ENCODE measurements at regions not wholly inside any gene's neighbourhood (a gene's known extent, or its start where the extent isn't known, plus 50 kb on each side); places are given as distances from the start of the nearest gene placed in this dataset.
"Not testable (repeated sequence)": the region's sequence is repeated elsewhere in the genome, so short reads cannot be mapped to it uniquely, and the experiment has no call there.

DNA sequence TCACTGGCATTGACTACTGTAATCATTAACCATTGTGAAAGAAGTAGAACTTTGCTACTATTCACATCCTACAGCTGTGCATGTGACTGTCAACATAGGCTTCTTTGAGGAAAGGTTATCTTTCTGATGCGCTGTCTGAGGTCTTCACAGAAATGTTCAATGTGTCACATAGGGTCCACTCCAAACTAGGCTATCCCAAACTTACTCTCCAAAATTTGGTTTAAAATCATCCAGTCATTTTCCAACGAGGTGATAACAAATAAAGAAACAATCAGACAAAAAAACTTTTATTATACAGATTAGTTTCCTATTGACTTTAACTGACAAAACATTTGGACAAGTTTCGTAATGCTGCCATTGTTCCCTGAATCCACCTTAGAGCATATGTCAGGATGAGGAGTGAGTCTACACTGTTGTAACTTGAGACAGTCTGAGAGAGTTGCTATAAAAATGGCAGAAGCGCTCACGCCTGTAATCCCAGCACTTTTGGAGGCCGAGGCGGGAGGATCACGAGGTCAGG, 511.6 kb downstream of the PLOD2 start:
- Histone ChIP-seq H3K27ac (ENCODE audit: low read depth in 1 of 3, low read length in 2 of 3) (no peak overlapping the region), H3K4me1 (ENCODE audit: control insufficient read depth in 3 of 3, insufficient read depth in 2 of 3, low read depth in 1 of 3, low read length in 2 of 3) (no peaks in the 10 kb centered on the region), H3K9me3 (ENCODE audit: control insufficient read depth in 2 of 2, insufficient read depth in 1 of 2, low read depth in 1 of 2, low read length in 1 of 2) (peaks cover 0 to 8% of the 10 kb centered on the region in 2 donors), H3K4me3 (ENCODE audit: low read depth in 1 of 3, low read length in 3 of 3) (no peak overlapping the region), H3K27me3 (ENCODE audit: control insufficient read depth in 3 of 3, insufficient read depth in 3 of 3, low read length in 3 of 3) (no peaks in the 10 kb centered on the region), H3K36me3 (ENCODE audit: control insufficient read depth in 3 of 3, insufficient read depth in 2 of 3, low read depth in 1 of 3, low read length in 3 of 3) (no peaks in the 10 kb centered on the region)
- DNase-seq (peak in 1 of 2 donors; percentile 57), FAIRE-seq (no peak)
- 73 to 85% (median 79%) methylated on average over 8 of the region's 8 CpGs for WGBS, 3 donors

DNA sequence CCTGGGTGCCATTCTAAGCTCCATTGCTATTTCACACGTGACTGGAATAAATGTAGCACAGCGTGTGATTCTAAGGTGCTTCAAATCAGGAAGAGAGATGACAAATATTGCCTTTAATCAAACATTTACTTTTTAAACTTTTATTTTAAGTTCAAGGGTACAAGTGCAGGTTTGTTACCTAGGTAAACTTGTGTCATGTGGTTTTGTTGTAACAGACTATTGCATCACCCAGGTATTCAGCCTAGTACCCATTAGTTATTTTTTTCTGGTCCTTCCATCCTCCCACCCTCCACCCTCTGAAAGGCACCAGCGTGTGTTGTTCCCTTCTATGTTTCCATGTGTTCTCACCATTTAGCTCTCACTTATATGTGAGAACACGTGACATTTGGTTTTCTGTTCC, 510.8 kb downstream of the PLOD2 start:
- H3K4me1 ChIP-seq (ENCODE audit: control insufficient read depth in 3 of 3, insufficient read depth in 2 of 3, low read depth in 1 of 3, low read length in 2 of 3): no peaks in the 10 kb centered on the region
- no peaks in the 10 kb centered on the region for H3K27me3 ChIP-seq (ENCODE audit: control insufficient read depth in 3 of 3, insufficient read depth in 3 of 3, low read length in 3 of 3)
- H3K27ac ChIP-seq (ENCODE audit: low read depth in 1 of 3, low read length in 2 of 3): no peak overlapping the region
- no peak for FAIRE-seq
- peak in 1 of 2 donors; percentile 4 for DNase-seq
- peaks cover 0 to 8% of the 10 kb centered on the region in 2 donors for H3K9me3 ChIP-seq (ENCODE audit: control insufficient read depth in 2 of 2, insufficient read depth in 1 of 2, low read depth in 1 of 2, low read length in 1 of 2)
- H3K36me3 ChIP-seq (ENCODE audit: control insufficient read depth in 3 of 3, insufficient read depth in 2 of 3, low read depth in 1 of 3, low read length in 3 of 3): no peaks in the 10 kb centered on the region
- 84 to 91% (median 87%) methylated on average over 4 of the region's 4 CpGs for WGBS, 3 donors
- no peak overlapping the region for H3K4me3 ChIP-seq (ENCODE audit: low read depth in 1 of 3, low read length in 3 of 3)

DNA sequence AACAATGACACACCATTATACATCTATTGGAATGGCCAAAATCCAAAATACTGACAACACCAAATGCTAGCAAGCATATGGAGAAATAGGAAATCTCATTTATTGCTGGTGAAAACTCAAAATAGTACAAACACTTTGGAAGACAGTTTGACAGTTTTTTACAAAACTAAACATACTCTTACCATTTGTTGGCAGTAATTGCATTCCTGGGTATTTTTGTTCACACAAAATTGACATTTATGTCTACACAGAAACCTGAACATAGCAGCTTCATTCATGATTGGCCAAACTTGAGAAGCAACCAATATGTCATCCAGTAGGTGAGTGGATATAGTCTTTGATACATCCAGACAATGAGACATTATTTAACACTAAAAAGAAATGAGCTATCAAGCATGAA, 489.9 kb downstream of the PLOD2 start:
- H3K36me3 ChIP-seq (ENCODE audit: control insufficient read depth in 3 of 3, insufficient read depth in 2 of 3, low read depth in 1 of 3, low read length in 3 of 3): no peaks in the 10 kb centered on the region
- no peaks in the 10 kb centered on the region for H3K27me3 ChIP-seq (ENCODE audit: control insufficient read depth in 3 of 3, insufficient read depth in 3 of 3, low read length in 3 of 3)
- no peaks in the 10 kb centered on the region for H3K9me3 ChIP-seq (ENCODE audit: control insufficient read depth in 2 of 2, insufficient read depth in 1 of 2, low read depth in 1 of 2, low read length in 1 of 2)
- FAIRE-seq (no peak), DNase-seq (no peak)
- no peak overlapping the region for H3K4me3 ChIP-seq (ENCODE audit: low read depth in 1 of 3, low read length in 3 of 3)
- no peaks in the 10 kb centered on the region for H3K4me1 ChIP-seq (ENCODE audit: control insufficient read depth in 3 of 3, insufficient read depth in 2 of 3, low read depth in 1 of 3, low read length in 2 of 3)
- H3K27ac ChIP-seq (ENCODE audit: low read depth in 1 of 3, low read length in 2 of 3): no peak overlapping the region

DNA sequence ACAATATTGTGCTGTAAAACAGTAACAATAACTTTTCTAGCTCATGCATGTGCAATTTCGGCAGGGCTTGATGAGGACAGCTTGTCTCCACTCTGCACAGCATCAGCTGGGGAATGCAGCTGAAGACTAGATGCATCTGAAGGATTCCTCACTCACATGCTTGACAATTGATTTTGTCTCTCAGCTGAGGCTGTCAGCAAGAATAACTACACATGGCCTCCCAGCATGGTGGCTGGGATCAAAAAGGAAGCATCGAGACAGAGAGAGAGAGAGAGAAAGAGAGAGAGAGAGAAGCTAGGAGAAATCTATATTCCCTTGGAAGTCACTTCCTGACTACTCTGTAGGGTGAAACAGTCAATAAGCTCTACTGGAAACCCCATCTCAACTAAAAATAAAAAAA, 487.1 kb downstream of the PLOD2 start:
- Histone ChIP-seq H3K36me3 (ENCODE audit: control insufficient read depth in 3 of 3, insufficient read depth in 2 of 3, low read depth in 1 of 3, low read length in 3 of 3) (no peaks in the 10 kb centered on the region), H3K27ac (ENCODE audit: low read depth in 1 of 3, low read length in 2 of 3) (no peak overlapping the region), H3K4me3 (ENCODE audit: low read depth in 1 of 3, low read length in 3 of 3) (no peak overlapping the region), H3K27me3 (ENCODE audit: control insufficient read depth in 3 of 3, insufficient read depth in 3 of 3, low read length in 3 of 3) (no peaks in the 10 kb centered on the region), H3K4me1 (ENCODE audit: control insufficient read depth in 3 of 3, insufficient read depth in 2 of 3, low read depth in 1 of 3, low read length in 2 of 3) (no peaks in the 10 kb centered on the region), H3K9me3 (ENCODE audit: control insufficient read depth in 2 of 2, insufficient read depth in 1 of 2, low read depth in 1 of 2, low read length in 1 of 2) (no peaks in the 10 kb centered on the region)
- DNase-seq (no peak), FAIRE-seq (no peak)
- 59 to 79% (median 70%) methylated on average over 2 of the region's 2 CpGs for WGBS, 3 donors

DNA sequence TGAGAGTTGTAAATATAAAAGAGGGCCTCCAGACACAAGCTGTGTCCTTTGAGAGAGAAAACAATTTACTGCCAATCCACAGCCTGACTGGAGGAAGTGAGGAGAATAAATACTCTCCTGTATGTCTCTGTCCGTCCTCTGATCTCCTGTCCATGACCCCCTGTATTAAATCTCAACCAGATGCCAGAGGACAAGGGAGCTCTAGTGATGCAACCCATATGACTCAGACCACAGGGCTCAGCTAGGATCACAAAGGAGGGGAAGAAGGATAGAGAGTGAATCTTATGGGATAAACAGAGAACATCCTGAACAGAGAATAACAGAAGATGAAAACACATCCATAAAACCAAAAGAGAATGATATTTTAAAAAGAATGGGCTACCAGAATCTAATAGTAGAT, 482.6 kb downstream of the PLOD2 start:
- 58 to 70% (median 62%) methylated on average over 1 of the region's 1 CpG for WGBS, 3 donors
- no peaks in the 10 kb centered on the region for H3K4me1 ChIP-seq (ENCODE audit: control insufficient read depth in 3 of 3, insufficient read depth in 2 of 3, low read depth in 1 of 3, low read length in 2 of 3)
- DNase-seq (no peak), FAIRE-seq (no peak)
- H3K27ac ChIP-seq (ENCODE audit: low read depth in 1 of 3, low read length in 2 of 3): no peak overlapping the region
- H3K9me3 ChIP-seq (ENCODE audit: control insufficient read depth in 2 of 2, insufficient read depth in 1 of 2, low read depth in 1 of 2, low read length in 1 of 2): no peaks in the 10 kb centered on the region
- no peaks in the 10 kb centered on the region for H3K27me3 ChIP-seq (ENCODE audit: control insufficient read depth in 3 of 3, insufficient read depth in 3 of 3, low read length in 3 of 3)
- H3K36me3 ChIP-seq (ENCODE audit: control insufficient read depth in 3 of 3, insufficient read depth in 2 of 3, low read depth in 1 of 3, low read length in 3 of 3): no peaks in the 10 kb centered on the region
- H3K4me3 ChIP-seq (ENCODE audit: low read depth in 1 of 3, low read length in 3 of 3): no peak overlapping the region

DNA sequence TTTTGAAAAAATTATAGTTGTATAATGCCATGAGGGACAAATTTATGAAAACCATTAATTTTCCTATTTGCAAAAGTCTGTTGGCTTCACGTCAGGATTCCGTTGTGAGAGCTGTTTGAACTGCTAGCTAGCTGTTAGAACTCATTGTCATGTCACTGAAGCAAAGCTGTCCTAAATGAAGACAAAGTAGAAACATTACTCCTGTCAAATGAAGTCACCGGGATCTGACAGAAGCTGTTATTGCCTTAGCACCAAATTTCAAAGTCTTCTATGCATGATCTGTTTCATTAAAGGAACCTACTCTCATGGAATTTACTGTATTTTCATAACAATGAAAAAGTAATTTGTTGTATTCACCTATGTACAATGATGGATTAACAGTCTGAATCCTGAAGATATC, 479.8 kb downstream of the PLOD2 start:
- H3K4me1 ChIP-seq (ENCODE audit: control insufficient read depth in 3 of 3, insufficient read depth in 2 of 3, low read depth in 1 of 3, low read length in 2 of 3): no peaks in the 10 kb centered on the region
- no peaks in the 10 kb centered on the region for H3K27me3 ChIP-seq (ENCODE audit: control insufficient read depth in 3 of 3, insufficient read depth in 3 of 3, low read length in 3 of 3)
- DNase-seq: no peak
- H3K9me3 ChIP-seq (ENCODE audit: control insufficient read depth in 2 of 2, insufficient read depth in 1 of 2, low read depth in 1 of 2, low read length in 1 of 2): no peaks in the 10 kb centered on the region
- no peak overlapping the region for H3K27ac ChIP-seq (ENCODE audit: low read depth in 1 of 3, low read length in 2 of 3)
- FAIRE-seq: no peak
- no peak overlapping the region for H3K4me3 ChIP-seq (ENCODE audit: low read depth in 1 of 3, low read length in 3 of 3)
- WGBS, 3 donors: 64 to 71% (median 64%) methylated on average over 3 of the region's 3 CpGs
- H3K36me3 ChIP-seq (ENCODE audit: control insufficient read depth in 3 of 3, insufficient read depth in 2 of 3, low read depth in 1 of 3, low read length in 3 of 3): no peaks in the 10 kb centered on the region

DNA sequence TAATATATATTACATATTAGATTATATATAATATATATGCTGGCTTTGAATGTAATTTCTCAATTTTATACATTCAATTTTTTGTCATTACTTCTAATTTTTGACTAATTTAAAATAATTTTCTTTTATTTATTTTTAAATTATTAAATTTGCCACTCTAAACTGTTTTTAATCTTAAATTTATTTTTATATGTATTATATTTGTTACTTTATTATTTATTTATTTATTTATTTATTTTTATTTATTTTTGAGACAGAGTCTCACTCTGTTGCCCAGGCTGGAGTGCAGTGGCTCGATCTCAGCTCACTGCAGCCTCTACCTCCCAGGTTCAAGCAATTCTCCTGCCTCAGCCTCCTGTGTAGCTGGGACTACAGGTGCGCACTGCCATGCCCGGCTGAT, 473.0 kb downstream of the PLOD2 start:
- H3K36me3 ChIP-seq (ENCODE audit: control insufficient read depth in 3 of 3, insufficient read depth in 2 of 3, low read depth in 1 of 3, low read length in 3 of 3); DNase-seq; H3K4me1 ChIP-seq (ENCODE audit: control insufficient read depth in 3 of 3, insufficient read depth in 2 of 3, low read depth in 1 of 3, low read length in 2 of 3); H3K27me3 ChIP-seq (ENCODE audit: control insufficient read depth in 3 of 3, insufficient read depth in 3 of 3, low read length in 3 of 3); H3K4me3 ChIP-seq (ENCODE audit: low read depth in 1 of 3, low read length in 3 of 3); H3K27ac ChIP-seq (ENCODE audit: low read depth in 1 of 3, low read length in 2 of 3); H3K9me3 ChIP-seq (ENCODE audit: control insufficient read depth in 2 of 2, insufficient read depth in 1 of 2, low read depth in 1 of 2, low read length in 1 of 2): not testable (repeated sequence)
- WGBS, 3 donors: 66 to 87% (median 68%) methylated on average over 3 of the region's 3 CpGs
- peak; percentile 5 for FAIRE-seq

DNA sequence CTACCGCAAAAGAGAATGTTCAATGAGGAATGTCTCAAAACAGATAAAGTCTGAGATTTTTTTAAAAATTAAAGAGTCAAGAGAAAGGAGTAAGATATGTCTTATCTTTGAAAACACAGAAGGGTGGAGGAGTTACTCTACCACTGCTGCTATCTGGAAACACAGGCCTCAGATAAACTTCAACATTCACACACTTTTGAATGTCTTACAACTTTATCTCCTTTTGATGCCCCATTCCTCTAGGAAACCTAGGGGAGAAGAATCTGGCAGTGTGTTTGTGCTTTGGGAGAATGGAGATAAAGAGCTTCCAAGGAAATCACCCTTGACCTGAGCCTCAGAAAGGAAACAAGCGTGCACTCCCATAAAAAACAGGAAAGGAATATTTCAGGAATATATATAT, 468.2 kb downstream of the PLOD2 start:
- WGBS, 3 donors: 44 to 72% (median 61%) methylated on average over 2 of the region's 2 CpGs

DNA sequence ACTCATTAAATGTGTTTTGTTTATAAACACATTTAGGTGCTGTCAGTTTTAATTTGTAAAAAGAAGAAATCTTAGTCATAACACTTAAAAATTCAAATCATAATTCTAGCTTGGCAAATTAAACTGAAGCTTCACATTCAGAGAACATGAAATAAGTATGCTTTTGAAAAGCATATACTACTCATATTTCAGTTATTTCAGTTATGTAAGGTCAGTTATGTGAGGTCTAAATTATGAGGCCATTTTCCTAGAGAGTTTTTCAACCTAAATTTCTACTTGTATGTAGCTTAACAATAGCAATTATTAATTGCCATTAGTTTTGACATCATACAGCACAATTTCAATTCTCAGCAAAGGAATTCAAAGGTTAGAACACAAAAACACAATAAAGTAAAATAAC, 465.0 kb downstream of the PLOD2 start:
- no peak for DNase-seq
- FAIRE-seq: peak; percentile 23
- H3K36me3 ChIP-seq (ENCODE audit: control insufficient read depth in 3 of 3, insufficient read depth in 2 of 3, low read depth in 1 of 3, low read length in 3 of 3): no peaks in the 10 kb centered on the region
- H3K4me1 ChIP-seq (ENCODE audit: control insufficient read depth in 3 of 3, insufficient read depth in 2 of 3, low read depth in 1 of 3, low read length in 2 of 3): no peaks in the 10 kb centered on the region
- no peaks in the 10 kb centered on the region for H3K27me3 ChIP-seq (ENCODE audit: control insufficient read depth in 3 of 3, insufficient read depth in 3 of 3, low read length in 3 of 3)
- no peak overlapping the region for H3K27ac ChIP-seq (ENCODE audit: low read depth in 1 of 3, low read length in 2 of 3)
- no peak overlapping the region for H3K4me3 ChIP-seq (ENCODE audit: low read depth in 1 of 3, low read length in 3 of 3)
- H3K9me3 ChIP-seq (ENCODE audit: control insufficient read depth in 2 of 2, insufficient read depth in 1 of 2, low read depth in 1 of 2, low read length in 1 of 2): no peaks in the 10 kb centered on the region

More for the DNA sequence above, 468.2 kb downstream of the PLOD2 start:
- no peaks in the 10 kb centered on the region for H3K4me1 ChIP-seq (ENCODE audit: control insufficient read depth in 3 of 3, insufficient read depth in 2 of 3, low read depth in 1 of 3, low read length in 2 of 3)
- no peak overlapping the region for H3K27ac ChIP-seq (ENCODE audit: low read depth in 1 of 3, low read length in 2 of 3)
- H3K36me3 ChIP-seq (ENCODE audit: control insufficient read depth in 3 of 3, insufficient read depth in 2 of 3, low read depth in 1 of 3, low read length in 3 of 3): no peaks in the 10 kb centered on the region
- DNase-seq (no peak), FAIRE-seq (no peak)
- H3K9me3 ChIP-seq (ENCODE audit: control insufficient read depth in 2 of 2, insufficient read depth in 1 of 2, low read depth in 1 of 2, low read length in 1 of 2): no peaks in the 10 kb centered on the region
- no peaks in the 10 kb centered on the region for H3K27me3 ChIP-seq (ENCODE audit: control insufficient read depth in 3 of 3, insufficient read depth in 3 of 3, low read length in 3 of 3)
- H3K4me3 ChIP-seq (ENCODE audit: low read depth in 1 of 3, low read length in 3 of 3): no peak overlapping the region

Data from small intestine (tissue), 7 donors.